ENCODE measurements at regions not wholly inside any gene's neighbourhood (a gene's known extent, or its start where the extent isn't known, plus 50 kb on each side); places are given as distances from the start of the nearest gene placed in this dataset.

GRCh38 chr6:95352064-95352795, 225.1 kb upstream of the MANEA start:
- no peak for DNase-seq (ENCODE audit: extremely low spot score)
- CTCF ChIA-PET, result no interaction called here
- TF ChIP-seq CTCF (IDR thresholded peaks at IDR 0.05; ENCODE audit: control extremely low read depth, extremely low read depth, low read depth, missing control alignments), result no peak
- POLR2A ChIA-PET, result no interaction called here

- DNase-seq (ENCODE audit: extremely low spot score), result no peak
- TF ChIP-seq CTCF (IDR thresholded peaks at IDR 0.05; ENCODE audit: control extremely low read depth, extremely low read depth, low read depth, missing control alignments), result no peak
- ChIA-PET POLR2A (no interaction called here), CTCF (interaction anchor here (1.1 kb wide), 1 partner anchor 10 kb away, joined by 3 read pairs; no protein-coding TSS in a partner anchor)
Measured at GRCh38 chr6:95354551-95354950, 222.8 kb upstream of the MANEA start.

- POLR2A ChIA-PET, result no interaction called here
- no peak for DNase-seq (ENCODE audit: extremely low spot score)
- CTCF ChIA-PET, result no interaction called here
- TF ChIP-seq CTCF (IDR thresholded peaks at IDR 0.05; ENCODE audit: control extremely low read depth, extremely low read depth, low read depth, missing control alignments), result no peak
Measured at GRCh38 chr6:95357380-95358020, 219.8 kb upstream of the MANEA start.

GRCh38 chr6:95364016-95364604, 213.2 kb upstream of the MANEA start:
- DNase-seq (ENCODE audit: extremely low spot score), result peak; percentile 18
- TF ChIP-seq CTCF (IDR thresholded peaks at IDR 0.05; ENCODE audit: control extremely low read depth, extremely low read depth, low read depth, missing control alignments), result peak; percentile 38
- ChIA-PET POLR2A (no interaction called here), CTCF (interaction anchor here (1.6 kb wide), 1 partner anchor 14 kb away, joined by 3 read pairs; no protein-coding TSS in a partner anchor)

- DNase-seq (ENCODE audit: extremely low spot score), result no peak
- CTCF ChIA-PET, result interaction anchor here (1.6 kb wide), 2 partner anchors 13 to 16 kb away, joined by 3 to 4 read pairs; no protein-coding TSS in a partner anchor
- no peak for TF ChIP-seq CTCF (IDR thresholded peaks at IDR 0.05; ENCODE audit: control extremely low read depth, extremely low read depth, low read depth, missing control alignments)
- POLR2A ChIA-PET, result no interaction called here
Measured at GRCh38 chr6:95365454-95365853, 211.9 kb upstream of the MANEA start.

GRCh38 chr6:95366414-95366813, 210.9 kb upstream of the MANEA start:
- ChIA-PET POLR2A (no interaction called here), CTCF (interaction anchor here (1.6 kb wide), 1 partner anchor 17 kb away, joined by 4 read pairs; no protein-coding TSS in a partner anchor)
- TF ChIP-seq CTCF (IDR thresholded peaks at IDR 0.05; ENCODE audit: control extremely low read depth, extremely low read depth, low read depth, missing control alignments), result no peak
- DNase-seq (ENCODE audit: extremely low spot score), result no peak
